Limb (tissue), 2 donors: ENCODE measurements at regions not wholly inside any gene's neighbourhood (a gene's known extent, or its start where the extent isn't known, plus 50 kb on each side); places are given as distances from the start of the nearest gene placed in this dataset.

Experiments
- DNase-seq, 2 donors: peaks; one replicate each; pipeline ENCODE4 v3.0.0-alpha.2; 2016; ENCODE audit errors: extremely low spot score in 2 of 2

- no peak for DNase-seq
Measured at GRCh38 chr1:147811273-147811672, 50.9 kb upstream of the GJA5 start.

GRCh38 chr1:147811751-147812150, 51.3 kb upstream of the GJA5 start:
- DNase-seq = no peak

DNA sequence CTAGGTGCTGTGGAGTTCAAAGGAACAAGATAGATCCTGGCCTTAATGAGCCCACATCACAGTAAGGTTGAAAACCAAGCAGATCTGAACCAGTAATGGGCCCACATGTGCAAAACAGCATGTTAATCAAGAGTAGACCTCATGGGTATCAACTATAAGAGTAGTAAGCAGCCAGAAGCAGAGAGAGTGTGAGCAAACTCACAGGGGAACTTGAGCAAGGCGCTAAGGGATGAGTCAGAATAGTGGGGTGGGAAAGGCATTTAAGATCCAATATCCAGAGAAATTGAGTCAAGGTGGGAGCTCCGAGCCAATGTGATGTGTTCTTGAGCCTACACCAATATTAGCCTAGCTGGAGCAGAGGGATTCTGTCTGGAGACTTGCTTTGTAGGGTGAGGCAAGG, 52.4 kb upstream of the GJA5 start:
- DNase-seq = no peak

DNA sequence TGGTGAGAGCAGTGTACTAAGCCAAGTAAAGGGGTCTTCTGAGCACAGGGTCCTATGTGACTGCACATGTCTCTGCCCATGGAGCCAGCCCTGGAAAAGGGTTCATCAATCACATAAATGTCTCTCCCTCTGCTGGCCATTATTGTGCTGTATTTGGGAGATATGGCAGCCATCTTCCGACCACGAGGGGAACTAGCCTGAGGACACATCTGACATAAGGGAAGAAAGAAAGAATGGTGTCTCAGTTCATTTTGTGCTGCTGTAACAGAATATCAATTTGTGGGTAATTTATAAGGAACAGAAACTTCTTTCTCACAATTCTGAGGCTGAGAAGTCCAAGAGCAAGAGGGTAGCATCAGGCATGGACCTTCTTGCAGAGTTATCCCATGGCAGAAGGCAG, 55.1 kb upstream of the GJA5 start:
- no peak for DNase-seq

DNA sequence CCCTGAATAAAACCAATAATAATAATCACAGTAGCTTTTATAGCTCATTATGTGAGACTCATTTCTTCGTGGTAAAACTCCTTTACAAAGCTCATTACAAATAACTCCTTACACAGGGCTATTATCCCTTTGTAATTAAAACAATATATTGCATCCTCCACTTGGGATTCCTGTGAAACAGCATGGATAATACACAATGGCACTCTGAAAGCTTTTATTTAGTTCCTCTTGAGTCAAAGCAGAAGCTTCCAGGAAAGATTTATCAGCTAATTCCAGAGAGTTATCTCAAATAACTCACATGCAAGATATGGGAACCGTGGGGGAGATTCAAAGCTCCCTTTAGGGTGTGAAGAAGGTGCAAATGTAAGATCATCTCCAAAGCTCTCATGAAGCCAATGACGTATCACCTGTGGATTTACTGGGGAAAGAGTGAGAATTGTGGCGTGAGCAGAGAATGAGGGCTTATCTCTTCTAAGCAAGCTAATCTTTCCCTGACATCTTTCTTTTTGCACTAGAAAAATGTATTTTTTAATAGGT, 60.4 kb upstream of the GJA5 start:
- DNase-seq = no peak

- DNase-seq = no peak
Measured at GRCh38 chr1:147821883-147822282, 61.5 kb upstream of the GJA5 start.

DNA sequence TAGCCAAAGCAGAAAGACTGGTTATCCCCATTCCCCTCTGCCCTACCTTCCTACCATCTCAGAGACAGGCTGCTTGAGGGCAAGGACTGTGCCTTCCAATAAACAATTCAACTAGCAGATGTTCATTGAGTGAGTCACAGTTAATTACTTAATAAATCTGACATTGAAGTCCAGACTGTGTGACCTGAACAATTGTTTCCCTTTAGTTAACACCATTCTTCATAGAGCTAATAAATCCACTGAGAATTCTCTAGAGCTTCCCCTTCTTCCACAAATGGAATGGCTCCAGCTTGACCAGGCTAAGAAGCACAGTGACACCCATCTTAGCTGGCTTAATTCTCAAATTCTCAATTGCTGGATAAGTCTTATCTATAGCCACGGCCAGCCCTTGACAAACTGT, 61.9 kb upstream of the GJA5 start:
- no peak for DNase-seq

DNA sequence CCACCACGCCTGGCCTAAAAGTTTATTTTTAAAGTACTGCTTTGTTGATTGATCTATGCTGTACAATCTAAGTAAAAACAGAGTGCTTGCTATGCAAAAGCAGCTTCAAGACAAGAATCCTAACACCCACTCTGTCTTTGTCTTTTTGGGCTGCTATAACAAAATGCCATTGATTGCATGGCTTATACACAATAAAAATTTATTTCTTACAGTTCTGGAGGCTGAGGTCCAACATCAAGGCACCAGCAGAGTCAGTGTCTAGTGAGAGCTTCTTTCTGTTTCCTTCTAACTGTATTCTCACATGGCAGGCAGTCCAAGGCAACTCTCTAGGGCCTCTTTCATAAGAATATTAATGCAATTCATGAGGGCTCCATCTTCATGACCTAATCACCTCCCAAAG, 63.6 kb upstream of the GJA5 start:
- DNase-seq = no peak

GRCh38 chr1:147824798-147825197, 64.4 kb upstream of the GJA5 start:
- DNase-seq = no peak

DNA sequence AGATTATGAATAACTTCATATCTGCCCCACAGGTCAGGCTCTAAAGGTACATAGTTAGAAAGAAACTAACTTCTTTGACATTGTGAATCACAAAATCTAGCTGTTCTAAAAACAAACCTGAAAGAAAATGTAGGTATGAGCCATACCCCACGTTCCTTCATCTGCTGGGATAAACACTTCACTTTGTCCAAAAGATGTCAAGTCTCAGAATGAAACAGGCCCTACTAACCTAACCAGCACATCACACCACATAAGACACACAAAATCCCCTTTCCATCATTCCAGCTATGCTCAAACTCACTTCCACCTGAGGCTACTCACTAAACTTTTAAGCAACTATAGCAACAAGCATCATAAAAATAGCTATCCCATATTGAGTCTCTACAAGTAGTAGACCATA, 65.2 kb upstream of the GJA5 start:
- DNase-seq = no peak

DNA sequence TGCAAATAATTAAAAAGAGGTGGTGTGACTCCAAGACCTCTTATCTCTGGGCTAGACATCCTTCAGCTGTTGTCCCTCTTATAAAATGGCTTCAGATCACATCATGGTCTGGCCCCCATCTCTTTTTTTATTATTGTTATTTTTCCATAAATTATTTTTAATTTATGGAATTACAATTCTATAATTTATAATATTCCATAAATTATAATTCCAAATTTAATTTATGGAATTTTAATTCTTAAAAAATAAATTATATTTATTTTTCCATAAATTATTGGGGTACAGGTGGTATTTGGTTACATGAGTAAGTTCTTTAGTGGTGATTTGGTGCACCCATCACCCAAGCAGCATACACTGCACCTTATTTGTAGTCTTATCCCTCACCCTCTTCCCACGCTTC, 65.9 kb upstream of the GJA5 start:
- no peak for DNase-seq

GRCh38 chr1:147833231-147833860, 69.2 kb upstream of the GJA8 start:
- DNase-seq = no peak

DNA sequence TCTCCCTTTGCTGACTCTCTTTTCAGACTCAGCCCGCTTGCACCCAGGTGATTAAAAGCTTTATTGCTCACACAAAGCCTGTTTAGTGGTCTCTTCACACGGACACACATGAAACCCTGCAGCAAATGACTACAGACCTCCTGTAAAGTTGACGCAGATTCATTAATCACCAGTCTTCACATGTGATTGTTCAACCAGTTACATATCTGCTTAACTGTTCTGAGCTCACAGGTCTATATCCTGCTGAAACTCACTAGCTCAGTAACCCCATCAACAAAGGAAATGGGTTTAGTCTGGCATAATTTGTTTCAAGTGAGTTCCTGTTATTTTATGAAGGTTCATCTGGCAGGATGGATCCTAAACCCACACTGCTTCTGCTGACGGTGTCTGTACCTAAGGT, 68.4 kb upstream of the GJA8 start:
- no peak for DNase-seq

- no peak for DNase-seq
Measured at GRCh38 chr1:147834810-147835209, 67.8 kb upstream of the GJA8 start.

GRCh38 chr1:147837129-147837963, 65.2 kb upstream of the GJA8 start:
- no peak for DNase-seq

GRCh38 chr1:147837964-147838292, 64.7 kb upstream of the GJA8 start:
- DNase-seq = no peak

- no peak for DNase-seq
Measured at GRCh38 chr1:147840909-147841308, 61.7 kb upstream of the GJA8 start.

GRCh38 chr1:147842578-147842977, 60.0 kb upstream of the GJA8 start:
- DNase-seq = no peak

DNA sequence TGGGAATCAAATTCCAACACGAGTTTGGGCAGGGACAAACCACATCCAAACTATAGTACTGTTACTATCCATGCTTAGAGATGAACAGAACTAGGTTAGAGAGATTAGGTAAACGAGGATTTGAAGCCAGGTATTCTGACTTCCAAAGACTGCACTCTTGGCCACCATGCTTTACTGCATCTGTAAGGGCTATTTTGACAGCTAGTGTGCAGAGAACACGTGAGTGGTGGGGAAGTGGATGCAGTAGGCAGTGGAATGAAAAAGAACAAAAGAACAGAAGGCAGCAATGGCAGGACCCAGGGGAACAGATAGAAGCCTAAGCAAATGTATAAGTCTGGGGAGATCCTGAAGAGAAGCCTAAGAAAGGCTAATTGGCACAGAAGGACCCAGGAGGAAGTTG, 59.1 kb upstream of the GJA8 start:
- DNase-seq = no peak

- DNase-seq = no peak
Measured at GRCh38 chr1:147847831-147848230, 54.8 kb upstream of the GJA8 start.

- peak in 1 of 2 donors; percentile 30 for DNase-seq
Measured at GRCh38 chr1:147849098-147849895, 53.3 kb upstream of the GJA8 start.

- no peak for DNase-seq
Measured at GRCh38 chr1:147850737-147851136, 51.9 kb upstream of the GJA8 start.
